Neural progenitor cell (in vitro differentiated cells): ENCODE measurements at regions not wholly inside any gene's neighbourhood (a gene's known extent, or its start where the extent isn't known, plus 50 kb on each side); places are given as distances from the start of the nearest gene placed in this dataset.

Source experiments
- EZH2 ChIP-seq: fragments of 200-600 bp; sonication (generic); IDR thresholded peaks from 2 replicates; pipeline ENCODE4 v1.6.1; 2017; ENCODE audit warnings: antibody characterized with exemption, mild to moderate bottlenecking, moderate library complexity
- EZH2phosphoT487 ChIP-seq: fragments of 200-600 bp; sonication (generic); IDR thresholded peaks from 2 replicates; pipeline ENCODE4 v1.6.1; 2017; ENCODE audit warnings: antibody characterized with exemption
- TF ChIP-seq, protein P1 (sequence below): fragments of 200-600 bp; sonication (generic); IDR thresholded peaks from 2 replicates; pipeline ENCODE4 v1.5.1; 2017; ENCODE audit warnings: antibody characterized with exemption, mild to moderate bottlenecking

- TF ChIP-seq, protein P1, sequence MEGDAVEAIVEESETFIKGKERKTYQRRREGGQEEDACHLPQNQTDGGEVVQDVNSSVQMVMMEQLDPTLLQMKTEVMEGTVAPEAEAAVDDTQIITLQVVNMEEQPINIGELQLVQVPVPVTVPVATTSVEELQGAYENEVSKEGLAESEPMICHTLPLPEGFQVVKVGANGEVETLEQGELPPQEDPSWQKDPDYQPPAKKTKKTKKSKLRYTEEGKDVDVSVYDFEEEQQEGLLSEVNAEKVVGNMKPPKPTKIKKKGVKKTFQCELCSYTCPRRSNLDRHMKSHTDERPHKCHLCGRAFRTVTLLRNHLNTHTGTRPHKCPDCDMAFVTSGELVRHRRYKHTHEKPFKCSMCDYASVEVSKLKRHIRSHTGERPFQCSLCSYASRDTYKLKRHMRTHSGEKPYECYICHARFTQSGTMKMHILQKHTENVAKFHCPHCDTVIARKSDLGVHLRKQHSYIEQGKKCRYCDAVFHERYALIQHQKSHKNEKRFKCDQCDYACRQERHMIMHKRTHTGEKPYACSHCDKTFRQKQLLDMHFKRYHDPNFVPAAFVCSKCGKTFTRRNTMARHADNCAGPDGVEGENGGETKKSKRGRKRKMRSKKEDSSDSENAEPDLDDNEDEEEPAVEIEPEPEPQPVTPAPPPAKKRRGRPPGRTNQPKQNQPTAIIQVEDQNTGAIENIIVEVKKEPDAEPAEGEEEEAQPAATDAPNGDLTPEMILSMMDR = no peak
- TF ChIP-seq EZH2 (no peak), EZH2phosphoT487 (no peak)
These were observed 90.7 kb upstream of the MYL2 start for GRCh38 chr12:111010916-111011657.
